K562 (cell line): ENCODE measurements at regions not wholly inside any gene's neighbourhood (a gene's known extent, or its start where the extent isn't known, plus 50 kb on each side); places are given as distances from the start of the nearest gene placed in this dataset.

Experiments used
- ATAC-seq: fragments of 200-7000 bp; cut with Tn5 transposase; 3 replicates; pipeline ENCODE4 v1.9.1; 2020; ENCODE audit warnings: moderate library complexity
- BruUV-seq: library from RNA; stranded (reverse); fragments of 400-500 nt; replicated peaks from 2 replicates; lab custom pipeline; 2021; lab: Mats Ljungman, UMichigan
- CTCF ChIA-PET: fragments of 300-600 bp; formaldehyde crosslinking; extraction: SDS; loops from one replicate; lab custom pipeline; 2021; ENCODE audit warnings: low intra/inter-chr PET ratio; lab: Yijun Ruan, JAX
- POLR2A ChIA-PET: fragments of 300-600, 350-650 bp; sonication (Branson Sonifier 250); formaldehyde crosslinking; extraction: SDS; loops from one replicate; lab custom pipeline; 2021; ENCODE audit warnings: antibody characterized with exemption, inconsistent platforms; lab: Yijun Ruan, JAX
- DNase-seq, 4 experiments: peaks; one replicate each; pipeline versions ENCODE4 v3.0.0 to v3.0.0-alpha.2; 2011 to 2018; ENCODE audit warnings: low spot score in 3 of 4, mixed read lengths in 3 of 4; ENCODE audit errors: extremely low read depth in 1 of 4
- FAIRE-seq: peaks from 2 replicates; lab custom pipeline; 2011; peaks lifted over from hg19 to GRCh38; lab: Jason Lieb, UNC
- H2AFZ ChIP-seq: 2 replicates; pipeline ENCODE4 v1.6.0; 2011; ENCODE audit warnings: low read depth, low read length, control low read depth, inconsistent platforms
- H3K27ac ChIP-seq: fragments of 200-600 bp; 3 replicates; pipeline ENCODE4 v1.8.0; 2011; ENCODE audit warnings: low read depth, mild to moderate bottlenecking, control low read depth, inconsistent platforms, low read length, moderate library complexity, mixed read lengths; ENCODE audit errors: extremely low read depth
- H3K27me3 ChIP-seq, 2 experiments: fragments of 300-600 bp in 1 of 2; 2 replicates in 1 of 2; 3 replicates in 1 of 2; pipeline versions ENCODE4 v1.6.0 to v1.8.0; 2011; ENCODE audit warnings: inconsistent platforms in 2 of 2, low read length in 2 of 2, mild to moderate bottlenecking in 1 of 2, mixed read lengths in 1 of 2, moderate library complexity in 1 of 2; ENCODE audit not compliant: control insufficient read depth in 2 of 2, insufficient read depth in 2 of 2
- H3K36me3 ChIP-seq: fragments of 300-600 bp; 3 replicates; pipeline ENCODE4 v1.8.0; 2011; ENCODE audit warnings: mild to moderate bottlenecking, low read length, inconsistent platforms; ENCODE audit not compliant: control insufficient read depth, insufficient read depth
- H3K4me1 ChIP-seq, 2 experiments: fragments of 200-600 bp in 1 of 2; replicated peaks in 1 of 2; 2 replicates in 1 of 2; 3 replicates in 1 of 2; pipeline versions ENCODE4 v1.5.1 to v1.8.0; 2011; ENCODE audit warnings: inconsistent platforms in 2 of 2, low read length in 2 of 2, mild to moderate bottlenecking in 1 of 2, mixed read lengths in 1 of 2, moderate library complexity in 1 of 2; ENCODE audit not compliant: control insufficient read depth in 2 of 2, insufficient read depth in 2 of 2
- H3K4me2 ChIP-seq: 2 replicates; pipeline ENCODE4 v1.6.1; 2011; ENCODE audit warnings: low read length, control low read depth, inconsistent platforms, mixed read lengths; ENCODE audit not compliant: insufficient read depth
- H3K4me3 ChIP-seq: fragments of 200-600 bp; sonication (generic), shearing (Covaris generic); 2 replicates; pipeline ENCODE4 v1.5.1; 2016; ENCODE audit warnings: control low read depth, inconsistent platforms
- H3K79me2 ChIP-seq: fragments of 200-600 bp; 3 replicates; pipeline ENCODE4 v1.8.0; 2011; ENCODE audit warnings: low read length, inconsistent platforms; ENCODE audit not compliant: control insufficient read depth, insufficient read depth
- H3K9ac ChIP-seq, 2 experiments: 2 replicates each; pipeline versions ENCODE4 v1.6.0 to v1.6.1; 2011; ENCODE audit warnings: low read depth in 2 of 2, low read length in 2 of 2, control low read depth in 1 of 2, inconsistent platforms in 1 of 2, mild to moderate bottlenecking in 1 of 2, mixed read lengths in 1 of 2; ENCODE audit not compliant: insufficient read depth in 1 of 2
- H3K9me1 ChIP-seq: one replicate; pipeline ENCODE4 v1.6.0; 2011; ENCODE audit warnings: inconsistent platforms, mild to moderate bottlenecking, low read length, moderate library complexity; ENCODE audit not compliant: control insufficient read depth, insufficient read depth
- H3K9me3 ChIP-seq: replicated peaks from 2 replicates; pipeline ENCODE4 v1.5.1; 2011; ENCODE audit warnings: low read depth, low read length, inconsistent platforms; ENCODE audit not compliant: control insufficient read depth, insufficient read depth
- H4K20me1 ChIP-seq: replicated peaks from 2 replicates; pipeline ENCODE4 v1.6.1; 2011; ENCODE audit warnings: low read length, inconsistent platforms, mixed read lengths; ENCODE audit not compliant: control insufficient read depth, insufficient read depth
- CBX2 ChIP-seq: fragments of 200-600 bp; sonication (generic); IDR thresholded peaks from one replicate; pipeline ENCODE4 v1.6.1; 2012; ENCODE audit warnings: mild to moderate bottlenecking, low read length, inconsistent platforms; ENCODE audit not compliant: insufficient read depth, poor library complexity, severe bottlenecking
- FOS ChIP-seq: IDR thresholded peaks from 3 replicates; pipeline ENCODE4 v1.6.1; 2011; ENCODE audit not compliant: insufficient read length; ENCODE audit errors: extremely low read depth
- NR3C1 ChIP-seq: sonication (generic); formaldehyde crosslinking; IDR thresholded peaks from 2 replicates; pipeline ENCODE4 v1.8.1; 2022; ENCODE audit warnings: missing genetic modification reagents
- POLR2B ChIP-seq: fragments of 450-650 bp; IDR thresholded peaks from 2 replicates; pipeline ENCODE4 v1.6.1; 2018; ENCODE audit warnings: low read depth; ENCODE audit not compliant: partially characterized antibody
- POU5F1 ChIP-seq: fragments of 150-350 bp; IDR thresholded peaks from 2 replicates; pipeline ENCODE4 v1.6.1; 2014; ENCODE audit warnings: borderline replicate concordance, low read length, low read depth, mild to moderate bottlenecking; ENCODE audit not compliant: partially characterized antibody
- ZNF41 ChIP-seq: fragments of 250-450 bp; sonication (Bioruptor Pico); conservative IDR thresholded peaks from 2 replicates; pipeline ENCODE4 v1.4.0; 2020; ENCODE audit warnings: mild to moderate bottlenecking
- ZNF518B ChIP-seq: fragments of 250-450 bp; sonication (Bioruptor Pico); IDR thresholded peaks from 2 replicates; pipeline ENCODE4 v1.5.0; 2021; ENCODE audit warnings: mild to moderate bottlenecking, moderate library complexity
- WGBS: fragments of 100-300 bp; shearing (Covaris generic); methylation state at CpG from one replicate; pipeline ENCODE4 v1.1.6; 2016; ENCODE audit warnings: low coverage, mixed read lengths; ENCODE audit not compliant: insufficient coverage; ENCODE audit errors: missing lambda C conversion rate; 5-methylcytosine and 5-hydroxymethylcytosine counted together
- in situ Hi-C: fragments of 300-500 bp; cut with MboI; formaldehyde crosslinking; loops from 4 replicates; pipeline ENCODE4 v1.15.0; 2018; ENCODE audit warnings: inconsistent platforms, mixed read lengths
- intact Hi-C: fragments of 100-400 bp; cut with micrococcal nuclease; formaldehyde crosslinking; loops from 2 replicates; pipeline ENCODE4 v1.14.2; 2022
- TF ChIP-seq, protein P1 (sequence below): sonication (generic); formaldehyde crosslinking; IDR thresholded peaks from 2 replicates; pipeline ENCODE4 v1.8.1; 2023; ENCODE audit warnings: mild to moderate bottlenecking, missing genetic modification reagents

- TF ChIP-seq, protein P1, sequence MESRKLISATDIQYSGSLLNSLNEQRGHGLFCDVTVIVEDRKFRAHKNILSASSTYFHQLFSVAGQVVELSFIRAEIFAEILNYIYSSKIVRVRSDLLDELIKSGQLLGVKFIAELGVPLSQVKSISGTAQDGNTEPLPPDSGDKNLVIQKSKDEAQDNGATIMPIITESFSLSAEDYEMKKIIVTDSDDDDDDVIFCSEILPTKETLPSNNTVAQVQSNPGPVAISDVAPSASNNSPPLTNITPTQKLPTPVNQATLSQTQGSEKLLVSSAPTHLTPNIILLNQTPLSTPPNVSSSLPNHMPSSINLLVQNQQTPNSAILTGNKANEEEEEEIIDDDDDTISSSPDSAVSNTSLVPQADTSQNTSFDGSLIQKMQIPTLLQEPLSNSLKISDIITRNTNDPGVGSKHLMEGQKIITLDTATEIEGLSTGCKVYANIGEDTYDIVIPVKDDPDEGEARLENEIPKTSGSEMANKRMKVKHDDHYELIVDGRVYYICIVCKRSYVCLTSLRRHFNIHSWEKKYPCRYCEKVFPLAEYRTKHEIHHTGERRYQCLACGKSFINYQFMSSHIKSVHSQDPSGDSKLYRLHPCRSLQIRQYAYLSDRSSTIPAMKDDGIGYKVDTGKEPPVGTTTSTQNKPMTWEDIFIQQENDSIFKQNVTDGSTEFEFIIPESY (CRISPR knock-in tag) = no peak
- TF ChIP-seq FOS = no peak
These were observed 383.3 kb downstream of the INHBA start (continued) for GRCh38 chr7:41319581-41319980.

GRCh38 chr7:41316410-41316809 lies 386.5 kb downstream of the INHBA start:
- no peak overlapping the region for H3K27ac ChIP-seq
- H3K4me2 ChIP-seq = no peak overlapping the region
- H3K9me1 ChIP-seq = no peaks in the 10 kb centered on the region
- no peaks in the 10 kb centered on the region for H3K9me3 ChIP-seq
- no peaks in the 10 kb centered on the region for H3K27me3 ChIP-seq
- intact Hi-C loops (no loop called here), in situ Hi-C loops (no loop called here)
- 2% methylated on average over 6 of the region's 6 CpGs for whole genome bisulfite sequencing
- H3K36me3 ChIP-seq = no peaks in the 10 kb centered on the region
- BruUV-seq = no TSS peak
- no peak overlapping the region for H3K4me3 ChIP-seq
- FAIRE-seq (no peak), DNase-seq (no peak), ATAC-seq (no peak)
- H4K20me1 ChIP-seq = no peaks in the 10 kb centered on the region
- H3K79me2 ChIP-seq = no peaks in the 10 kb centered on the region
- ChIA-PET CTCF (no interaction called here), POLR2A (no interaction called here)
- no peak for TF ChIP-seq ZNF518B (CRISPR knock-in tag)
- TF ChIP-seq POLR2B = no peak
- TF ChIP-seq NR3C1 (CRISPR knock-in tag) = no peak
- no peak for TF ChIP-seq POU5F1
- no peak for TF ChIP-seq CBX2
- no peak for TF ChIP-seq ZNF41 (CRISPR knock-in tag)
- no peak overlapping the region for H3K9ac ChIP-seq
- no peaks in the 10 kb centered on the region for H3K4me1 ChIP-seq
- no peak overlapping the region for H2AFZ ChIP-seq
